ENCODE measurements at regions not wholly inside any gene's neighbourhood (a gene's known extent, or its start where the extent isn't known, plus 50 kb on each side); places are given as distances from the start of the nearest gene placed in this dataset.

GRCh38 chr14:41299924-41300323 lies 306.8 kb upstream of the LRFN5 start:
- peak; percentile 70 for TF ChIP-seq CTCF (conservative IDR thresholded peaks at IDR 0.05)
- H2AFZ ChIP-seq (ENCODE audit: low read length): no peak overlapping the region
- no peak overlapping the region for H3K9ac ChIP-seq (ENCODE audit: extremely low read depth, insufficient read length, low read length)
- H3K23me2 ChIP-seq (ENCODE audit: insufficient read length, low read depth, low read length, poor library complexity, severe bottlenecking): no peaks in the 10 kb centered on the region
- H3K9me3 ChIP-seq (ENCODE audit: control insufficient read depth, low read depth, low read length): no peaks in the 10 kb centered on the region
- DNase-seq: no peak
- peaks cover 14 to 15% of the 10 kb centered on the region in 2 experiments for H3K4me1 Mint-ChIP-seq
- H3K79me1 ChIP-seq (ENCODE audit: insufficient read depth, low read depth, low read length, poor library complexity, severe bottlenecking): no peaks in the 10 kb centered on the region
- no peak overlapping the region for H3K27ac Mint-ChIP-seq
- no peak overlapping the region for H3K4me2 ChIP-seq (ENCODE audit: insufficient read depth, insufficient read length, low read length)
- no peak overlapping the region for H4K8ac ChIP-seq (replicated peaks; ENCODE audit: insufficient read length, low read depth, low read length)
- no peaks in the 10 kb centered on the region for H3K27me3 ChIP-seq (ENCODE audit: insufficient read depth, low read length)
- no peak overlapping the region for H2BK15ac ChIP-seq (ENCODE audit: low read depth, low read length)
- no peak overlapping the region for H4K91ac ChIP-seq (ENCODE audit: insufficient read length, low read depth, low read length)
- H3K4ac ChIP-seq (ENCODE audit: low read depth, low read length): no peak overlapping the region
- no peak overlapping the region for H3K14ac ChIP-seq (ENCODE audit: insufficient read depth, low read length)
- 0 out of 2 replicates have a peak, but pooled peaks cover 2% of the 10 kb centered on the region for H3K4me1 ChIP-seq (ENCODE audit: insufficient read depth, low read length)
- no peaks in the 10 kb centered on the region for H3K9me3 Mint-ChIP-seq
- no peak overlapping the region for H3K27ac ChIP-seq (ENCODE audit: insufficient read length, low read depth, low read length)
- no peak overlapping the region for H3K18ac ChIP-seq (ENCODE audit: insufficient read length, low read depth, low read length)
- no peaks in the 10 kb centered on the region for H4K20me1 ChIP-seq (ENCODE audit: control insufficient read depth, insufficient read depth, insufficient read length)
- H3K23ac ChIP-seq (ENCODE audit: insufficient read length, low read depth, low read length): no peak overlapping the region
- no CpG with 5 or more reads among the region's 4 CpGs for WGBS (ENCODE audit: extremely low coverage, insufficient read length, low lambda C conversion rate)
- H3K27me3 Mint-ChIP-seq (ENCODE audit: low read depth): no peaks in the 10 kb centered on the region
- H3K4me3 Mint-ChIP-seq: no peak overlapping the region
- no peak overlapping the region for H2BK20ac ChIP-seq (ENCODE audit: low read depth, low read length, poor library complexity, severe bottlenecking)
- no peaks in the 10 kb centered on the region for H3K79me2 ChIP-seq (ENCODE audit: insufficient read depth, low read length)
- no peak overlapping the region for H2BK120ac ChIP-seq (ENCODE audit: low read depth, low read length, poor library complexity, severe bottlenecking)
- H3K36me3 Mint-ChIP-seq (ENCODE audit: insufficient read depth in 1 of 3, low read depth in 3 of 3): no peaks in the 10 kb centered on the region
- H3T11ph ChIP-seq (ENCODE audit: low read length): no peak overlapping the region
- H4K5ac ChIP-seq (ENCODE audit: insufficient read length, low read depth, low read length): no peak overlapping the region
- no peak overlapping the region for H2AK5ac ChIP-seq (ENCODE audit: insufficient read length, low read length)
- no peak overlapping the region for H2BK12ac ChIP-seq (ENCODE audit: insufficient read length, low read depth, low read length)
- no peak overlapping the region for H2BK5ac ChIP-seq (ENCODE audit: insufficient read length, low read length)
- H3K56ac ChIP-seq (ENCODE audit: insufficient read length, low read depth, low read length): no peak overlapping the region
